ENCODE measurements at regions not wholly inside any gene's neighbourhood (a gene's known extent, or its start where the extent isn't known, plus 50 kb on each side); places are given as distances from the start of the nearest gene placed in this dataset.

- TF ChIP-seq CTCF (IDR thresholded peaks at IDR 0.05; ENCODE audit: unreplicated experiment), result no peak
- Mint-ChIP-seq H3K4me1 (ENCODE audit: insufficient read depth, unreplicated experiment) (peaks cover 5% of the 10 kb centered on the region), H3K4me3 (ENCODE audit: unreplicated experiment) (no peak overlapping the region), H3K27me3 (ENCODE audit: insufficient read depth, unreplicated experiment) (no peaks in the 10 kb centered on the region), H3K27ac (ENCODE audit: low read depth, unreplicated experiment) (no peak overlapping the region), H3K9me3 (ENCODE audit: unreplicated experiment) (no peaks in the 10 kb centered on the region), H3K36me3 (ENCODE audit: insufficient read depth, unreplicated experiment) (no peaks in the 10 kb centered on the region)
- POLR2A ChIA-PET, result interaction anchor here (1.3 kb wide), 1 partner anchor 9 kb away, joined by 3 read pairs; no protein-coding TSS in a partner anchor
- no peak for DNase-seq (ENCODE audit: unreplicated experiment)
- CTCF ChIA-PET, result interaction anchor here (1.2 kb wide), 1 partner anchor 219 kb away, joined by 3 read pairs; no protein-coding TSS in a partner anchor
- BruUV-seq (replicated peaks), result no TSS peak
- intact Hi-C loops (cut with micrococcal nuclease), result no loop called here
Observed at GRCh38 chr6:74170118-74170517, 474.1 kb downstream of the CD109 start.

GRCh38 chr6:74167976-74168375 lies 472.0 kb downstream of the CD109 start:
- ChIA-PET CTCF (interaction anchor here (1.1 kb wide), 1 partner anchor 77 kb away, joined by 3 read pairs; no protein-coding TSS in a partner anchor), POLR2A (no interaction called here)
- DNase-seq (ENCODE audit: unreplicated experiment), result no peak
- no peaks in the 10 kb centered on the region for H3K9me3 Mint-ChIP-seq (ENCODE audit: unreplicated experiment)
- H3K36me3 Mint-ChIP-seq (ENCODE audit: insufficient read depth, unreplicated experiment), result no peaks in the 10 kb centered on the region
- H3K4me1 Mint-ChIP-seq (ENCODE audit: insufficient read depth, unreplicated experiment), result peaks cover 5% of the 10 kb centered on the region
- no peak for TF ChIP-seq CTCF (IDR thresholded peaks at IDR 0.05; ENCODE audit: unreplicated experiment)
- BruUV-seq (replicated peaks), result no TSS peak
- no peaks in the 10 kb centered on the region for H3K27me3 Mint-ChIP-seq (ENCODE audit: insufficient read depth, unreplicated experiment)
- H3K4me3 Mint-ChIP-seq (ENCODE audit: unreplicated experiment), result no peak overlapping the region
- H3K27ac Mint-ChIP-seq (ENCODE audit: low read depth, unreplicated experiment), result no peak overlapping the region
- intact Hi-C loops (cut with micrococcal nuclease), result no loop called here

DNA sequence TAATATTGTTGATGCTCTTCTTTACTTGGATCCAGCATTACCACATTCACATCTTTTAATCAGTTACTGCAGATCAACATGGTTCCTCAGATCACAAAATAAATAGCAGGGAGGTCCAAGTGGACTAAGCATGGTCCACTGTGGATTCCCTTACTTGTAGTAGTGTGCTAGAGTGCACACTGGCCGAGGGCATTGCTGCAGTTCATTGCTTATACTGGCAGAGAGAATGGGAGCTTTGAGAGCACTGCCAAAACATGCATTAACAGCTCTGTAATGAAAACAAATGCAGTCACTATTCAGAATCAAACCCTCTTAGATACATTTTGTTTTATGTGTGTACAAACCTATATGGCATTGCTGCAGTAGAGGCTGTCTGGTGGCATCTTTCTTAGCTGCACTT lies 471.5 kb downstream of the CD109 start:
- Mint-ChIP-seq H3K9me3 (ENCODE audit: unreplicated experiment) (no peaks in the 10 kb centered on the region), H3K27ac (ENCODE audit: low read depth, unreplicated experiment) (no peak overlapping the region), H3K4me3 (ENCODE audit: unreplicated experiment) (no peak overlapping the region), H3K4me1 (ENCODE audit: insufficient read depth, unreplicated experiment) (peaks cover 5% of the 10 kb centered on the region), H3K27me3 (ENCODE audit: insufficient read depth, unreplicated experiment) (no peaks in the 10 kb centered on the region), H3K36me3 (ENCODE audit: insufficient read depth, unreplicated experiment) (no peaks in the 10 kb centered on the region)
- DNase-seq (ENCODE audit: unreplicated experiment), result no peak
- BruUV-seq (replicated peaks), result no TSS peak
- POLR2A ChIA-PET, result no interaction called here
- CTCF ChIA-PET, result interaction anchor here (0.5 to 1.1 kb wide), 2 partner anchors 77 to 196 kb away, joined by 3 to 5 read pairs; no protein-coding TSS in a partner anchor
- no peak for TF ChIP-seq CTCF (IDR thresholded peaks at IDR 0.05; ENCODE audit: unreplicated experiment)
- intact Hi-C loops (cut with micrococcal nuclease), result no loop called here

DNA sequence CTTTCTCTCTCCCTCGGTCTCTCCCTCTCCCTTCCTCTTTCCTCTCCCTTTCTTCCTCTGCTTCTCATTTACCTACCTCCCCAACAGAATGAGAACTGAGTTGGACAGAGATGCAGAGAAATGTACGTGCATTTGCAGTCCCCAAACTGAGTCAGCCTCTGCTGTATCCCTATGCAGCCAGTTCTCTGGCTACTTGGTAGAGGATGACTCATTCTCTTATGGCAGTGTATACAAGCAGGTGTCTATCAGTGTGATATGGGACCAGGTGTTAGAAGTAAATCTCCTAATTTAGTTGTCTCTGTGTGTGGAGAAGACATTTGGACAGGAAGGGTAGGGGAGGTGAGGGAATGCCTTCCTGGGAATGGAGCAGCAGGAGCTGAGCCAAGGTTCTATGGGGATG lies 470.8 kb downstream of the CD109 start:
- no peak overlapping the region for H3K4me3 Mint-ChIP-seq (ENCODE audit: unreplicated experiment)
- intact Hi-C loops (cut with micrococcal nuclease), result no loop called here
- TF ChIP-seq CTCF (IDR thresholded peaks at IDR 0.05; ENCODE audit: unreplicated experiment), result no peak

More for the DNA sequence above, 470.8 kb downstream of the CD109 start:
- DNase-seq (ENCODE audit: unreplicated experiment), result peak; percentile 25
- POLR2A ChIA-PET, result no interaction called here
- CTCF ChIA-PET, result no interaction called here
- no peaks in the 10 kb centered on the region for H3K36me3 Mint-ChIP-seq (ENCODE audit: insufficient read depth, unreplicated experiment)
- H3K27ac Mint-ChIP-seq (ENCODE audit: low read depth, unreplicated experiment), result no peak overlapping the region
- H3K4me1 Mint-ChIP-seq (ENCODE audit: insufficient read depth, unreplicated experiment), result peaks cover 5% of the 10 kb centered on the region
- no TSS peak for BruUV-seq (replicated peaks)
- H3K27me3 Mint-ChIP-seq (ENCODE audit: insufficient read depth, unreplicated experiment), result no peaks in the 10 kb centered on the region
- H3K9me3 Mint-ChIP-seq (ENCODE audit: unreplicated experiment), result no peaks in the 10 kb centered on the region
